ENCODE measurements at regions not wholly inside any gene's neighbourhood (a gene's known extent, or its start where the extent isn't known, plus 50 kb on each side); places are given as distances from the start of the nearest gene placed in this dataset.

DNA sequence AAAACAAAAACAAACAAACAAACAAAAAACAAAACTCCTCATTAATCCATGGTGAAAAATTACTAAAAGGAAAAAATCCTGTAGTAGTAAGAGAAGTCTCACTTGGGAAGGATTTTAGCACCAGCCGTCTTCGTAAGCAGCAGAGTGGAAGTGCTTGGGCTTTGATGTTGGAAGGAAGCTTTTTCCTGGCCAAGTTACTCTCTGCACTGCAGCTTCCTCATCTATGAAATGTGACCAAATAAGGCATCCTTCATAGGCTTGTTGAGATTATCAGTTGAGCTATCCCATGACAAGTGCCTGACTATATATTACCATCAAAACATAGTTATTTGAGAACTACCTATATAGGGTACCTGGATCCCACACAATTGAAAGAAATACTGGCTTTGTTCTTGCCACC is 436.4 kb upstream of the ONECUT1 start:
- no peak for TF ChIP-seq POLR2A (IDR thresholded peaks at IDR 0.05)
- no peak for TF ChIP-seq POLR2AphosphoS5 (IDR thresholded peaks at IDR 0.05; ENCODE audit: insufficient read depth in 1 of 2, low read depth in 1 of 2)
- TF ChIP-seq, protein P1, sequence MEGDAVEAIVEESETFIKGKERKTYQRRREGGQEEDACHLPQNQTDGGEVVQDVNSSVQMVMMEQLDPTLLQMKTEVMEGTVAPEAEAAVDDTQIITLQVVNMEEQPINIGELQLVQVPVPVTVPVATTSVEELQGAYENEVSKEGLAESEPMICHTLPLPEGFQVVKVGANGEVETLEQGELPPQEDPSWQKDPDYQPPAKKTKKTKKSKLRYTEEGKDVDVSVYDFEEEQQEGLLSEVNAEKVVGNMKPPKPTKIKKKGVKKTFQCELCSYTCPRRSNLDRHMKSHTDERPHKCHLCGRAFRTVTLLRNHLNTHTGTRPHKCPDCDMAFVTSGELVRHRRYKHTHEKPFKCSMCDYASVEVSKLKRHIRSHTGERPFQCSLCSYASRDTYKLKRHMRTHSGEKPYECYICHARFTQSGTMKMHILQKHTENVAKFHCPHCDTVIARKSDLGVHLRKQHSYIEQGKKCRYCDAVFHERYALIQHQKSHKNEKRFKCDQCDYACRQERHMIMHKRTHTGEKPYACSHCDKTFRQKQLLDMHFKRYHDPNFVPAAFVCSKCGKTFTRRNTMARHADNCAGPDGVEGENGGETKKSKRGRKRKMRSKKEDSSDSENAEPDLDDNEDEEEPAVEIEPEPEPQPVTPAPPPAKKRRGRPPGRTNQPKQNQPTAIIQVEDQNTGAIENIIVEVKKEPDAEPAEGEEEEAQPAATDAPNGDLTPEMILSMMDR (IDR thresholded peaks at IDR 0.05), result no peak
- intact Hi-C loops (cut with DNase I), result no loop called here
- DNase-seq (ENCODE audit: extremely low spot score in 2 of 2), result no peak

DNA sequence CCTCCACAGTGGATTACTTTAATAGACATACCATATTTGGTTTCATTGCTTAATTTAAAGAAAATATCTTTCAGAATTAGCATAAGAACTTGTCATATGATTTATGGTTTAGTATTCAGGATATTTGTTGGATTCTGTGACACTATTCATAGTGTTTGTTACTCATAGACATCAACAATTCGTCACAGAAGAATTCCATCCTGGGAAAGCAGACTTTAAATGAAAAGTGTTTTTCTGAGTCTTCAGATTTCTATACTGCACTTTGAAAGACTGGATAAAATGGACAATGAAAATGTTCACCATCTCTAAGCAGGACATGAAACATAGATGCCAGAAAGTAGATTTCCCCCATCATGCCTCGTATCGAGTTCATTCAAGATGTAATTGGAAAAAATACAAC is 435.6 kb upstream of the ONECUT1 start:
- H3K27ac ChIP-seq, result no peak overlapping the region
- H3K4me3 ChIP-seq, result no peak overlapping the region
- TF ChIP-seq POLR2A (IDR thresholded peaks at IDR 0.05), result no peak
- TF ChIP-seq POLR2AphosphoS5 (IDR thresholded peaks at IDR 0.05; ENCODE audit: insufficient read depth in 1 of 2, low read depth in 1 of 2), result no peak
- TF ChIP-seq, protein P1 (IDR thresholded peaks at IDR 0.05), result no peak
- no peaks in the 10 kb centered on the region for H3K9me3 ChIP-seq
- H3K4me1 ChIP-seq, result no peaks in the 10 kb centered on the region
- H3K36me3 ChIP-seq, result no peaks in the 10 kb centered on the region
- intact Hi-C loops (cut with DNase I), result no loop called here
- no peak for DNase-seq (ENCODE audit: extremely low spot score in 2 of 2)
- H3K27me3 ChIP-seq, result no peaks in the 10 kb centered on the region

More for the DNA sequence above, 436.4 kb upstream of the ONECUT1 start:
- H3K27me3 ChIP-seq, result no peaks in the 10 kb centered on the region
- H3K9me3 ChIP-seq, result no peaks in the 10 kb centered on the region
- H3K27ac ChIP-seq, result no peak overlapping the region
- H3K4me1 ChIP-seq, result no peaks in the 10 kb centered on the region
- H3K36me3 ChIP-seq, result no peaks in the 10 kb centered on the region
- H3K4me3 ChIP-seq, result no peak overlapping the region

DNA sequence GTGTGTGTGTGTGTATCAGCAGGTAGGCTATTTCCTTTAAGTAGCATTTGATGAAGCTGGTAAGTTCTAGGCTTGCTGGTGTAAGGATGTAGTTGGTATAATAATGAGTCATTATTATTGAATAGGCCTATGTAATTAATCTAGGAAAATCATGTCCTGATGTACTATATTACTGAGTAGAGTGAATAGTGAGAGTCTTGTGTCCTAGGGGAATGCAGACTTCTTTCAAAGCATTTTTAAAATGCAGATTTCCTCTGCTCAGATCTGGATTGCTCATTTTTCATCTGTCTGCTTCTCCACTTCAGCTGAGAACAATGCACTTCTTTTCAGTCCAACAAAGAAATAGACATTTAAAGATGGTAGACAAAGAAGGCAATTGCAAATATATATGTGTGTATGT is 434.2 kb upstream of the ONECUT1 start:
- intact Hi-C loops (cut with DNase I), result no loop called here
- DNase-seq (ENCODE audit: extremely low spot score in 2 of 2), result no peak
- TF ChIP-seq, protein P1 (IDR thresholded peaks at IDR 0.05), result no peak
- no peak for TF ChIP-seq POLR2A (IDR thresholded peaks at IDR 0.05)
- TF ChIP-seq POLR2AphosphoS5 (IDR thresholded peaks at IDR 0.05; ENCODE audit: insufficient read depth in 1 of 2, low read depth in 1 of 2), result no peak

GRCh38 chr15:53223815-53224214 is 433.7 kb upstream of the ONECUT1 start:
- no peak for DNase-seq (ENCODE audit: extremely low spot score in 2 of 2)
- Histone ChIP-seq H3K4me3 (no peak overlapping the region), H3K4me1 (no peaks in the 10 kb centered on the region)

More for the DNA sequence above, 434.2 kb upstream of the ONECUT1 start:
- Histone ChIP-seq H3K4me3 (no peak overlapping the region), H3K27ac (no peak overlapping the region), H3K36me3 (no peaks in the 10 kb centered on the region), H3K27me3 (no peaks in the 10 kb centered on the region), H3K4me1 (no peaks in the 10 kb centered on the region), H3K9me3 (no peaks in the 10 kb centered on the region)

DNA sequence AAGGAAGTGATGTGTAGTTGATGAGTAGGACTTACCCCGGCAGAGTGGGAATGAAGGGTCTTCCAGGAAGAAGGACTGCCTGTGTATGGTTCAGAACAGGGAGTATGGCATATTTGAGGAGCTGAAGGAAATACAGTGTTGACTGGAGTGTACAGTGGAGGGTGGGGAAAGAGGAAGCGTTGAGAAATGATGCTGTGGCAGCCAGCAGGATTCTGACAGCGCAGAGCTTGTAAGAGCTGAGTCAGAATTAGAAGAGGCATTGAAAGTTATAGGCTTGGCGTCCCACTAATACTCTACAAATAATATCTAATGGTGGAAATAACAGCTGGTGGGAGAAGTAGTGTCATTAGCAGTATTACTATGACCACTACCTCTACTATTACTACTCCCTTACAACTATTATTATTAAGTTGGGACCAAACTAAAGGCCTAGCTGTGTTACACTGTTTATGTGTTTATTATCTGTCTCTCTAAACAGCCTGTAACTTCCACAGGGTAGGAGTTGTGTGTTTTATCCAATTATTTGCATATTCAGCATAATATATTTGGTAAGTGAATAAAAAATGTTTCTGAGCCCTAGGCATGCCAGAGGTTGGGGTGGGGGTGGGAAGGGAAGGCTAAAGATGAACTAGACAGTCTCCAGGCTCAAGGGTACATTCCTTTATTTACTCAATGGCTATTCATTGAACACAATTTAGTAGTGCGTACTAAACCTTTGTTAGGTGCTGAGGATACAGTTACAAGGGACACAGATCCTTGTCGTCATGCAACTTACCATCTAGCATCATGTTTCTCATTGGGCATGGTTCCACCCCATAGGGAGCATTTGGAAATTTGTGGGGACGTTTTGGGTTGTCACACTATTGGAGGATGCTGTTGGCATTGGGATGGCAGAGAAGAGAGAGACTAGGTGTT is 428.8 kb upstream of the ONECUT1 start:
- no peaks in the 10 kb centered on the region for H3K4me1 ChIP-seq
- H3K4me3 ChIP-seq, result no peak overlapping the region
- no peak for DNase-seq (ENCODE audit: extremely low spot score in 2 of 2)
- no peaks in the 10 kb centered on the region for H3K27me3 ChIP-seq
- TF ChIP-seq POLR2AphosphoS5 (IDR thresholded peaks at IDR 0.05; ENCODE audit: insufficient read depth in 1 of 2, low read depth in 1 of 2) (no peak), POLR2A (IDR thresholded peaks at IDR 0.05) (no peak)
- TF ChIP-seq, protein P1 (IDR thresholded peaks at IDR 0.05), result no peak
- no peaks in the 10 kb centered on the region for H3K9me3 ChIP-seq
- intact Hi-C loops (cut with DNase I), result no loop called here
- H3K27ac ChIP-seq, result no peak overlapping the region
- H3K36me3 ChIP-seq, result no peaks in the 10 kb centered on the region

More at GRCh38 chr15:53223815-53224214, 433.7 kb upstream of the ONECUT1 start:
- H3K9me3 ChIP-seq, result no peaks in the 10 kb centered on the region
- no peak overlapping the region for H3K27ac ChIP-seq
- H3K36me3 ChIP-seq, result no peaks in the 10 kb centered on the region
- no peaks in the 10 kb centered on the region for H3K27me3 ChIP-seq
- no peak for TF ChIP-seq POLR2A (IDR thresholded peaks at IDR 0.05)
- intact Hi-C loops (cut with DNase I), result no loop called here

Measured in vagina (tissue), 2 donors.